ENCODE measurements at regions not wholly inside any gene's neighbourhood (a gene's known extent, or its start where the extent isn't known, plus 50 kb on each side); places are given as distances from the start of the nearest gene placed in this dataset.
A peak's percentile ranks its signal among the peaks of the same experiment; 100 is the strongest.

DNA sequence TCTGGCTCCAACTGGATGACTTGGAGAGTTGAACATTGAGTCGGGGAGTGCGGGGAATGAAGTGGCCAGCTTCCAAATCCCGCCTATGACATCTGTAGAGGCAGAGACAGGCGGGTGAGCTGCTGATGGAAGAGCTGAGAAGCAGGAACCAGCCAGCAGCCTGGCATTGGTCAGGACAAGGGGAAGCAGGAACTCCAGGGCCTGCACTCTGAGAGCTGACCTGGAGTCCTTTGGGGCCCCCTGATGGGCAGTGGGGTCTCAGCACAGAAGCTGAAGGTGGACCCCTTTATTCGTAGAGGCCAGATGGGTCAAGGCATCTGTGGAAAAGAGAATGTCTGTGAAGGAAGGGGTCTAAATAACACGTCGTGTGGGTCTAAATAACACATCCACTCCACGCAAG lies 57.0 kb downstream of the SEC61G start:
- DNase-seq, result no peak

DNA sequence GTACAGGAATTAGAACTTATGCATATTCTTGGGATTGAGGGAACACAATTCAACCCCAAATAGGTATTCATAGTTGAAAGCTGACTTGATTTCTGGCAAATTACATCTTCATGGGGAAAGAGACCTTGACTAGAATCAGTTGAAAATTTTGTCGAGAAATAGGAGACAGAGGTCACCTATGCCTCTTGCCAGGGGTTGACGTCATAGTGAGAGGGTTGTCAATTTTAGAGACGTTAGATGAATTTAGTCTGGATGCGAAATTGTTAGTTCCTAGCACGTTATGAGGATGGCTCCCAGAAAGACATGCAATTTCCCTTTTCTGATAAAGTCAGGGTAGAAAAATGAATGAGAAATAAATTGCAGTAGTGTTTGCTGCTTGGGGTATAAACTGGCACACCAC lies 59.3 kb downstream of the SEC61G start:
- no peak for DNase-seq

DNA sequence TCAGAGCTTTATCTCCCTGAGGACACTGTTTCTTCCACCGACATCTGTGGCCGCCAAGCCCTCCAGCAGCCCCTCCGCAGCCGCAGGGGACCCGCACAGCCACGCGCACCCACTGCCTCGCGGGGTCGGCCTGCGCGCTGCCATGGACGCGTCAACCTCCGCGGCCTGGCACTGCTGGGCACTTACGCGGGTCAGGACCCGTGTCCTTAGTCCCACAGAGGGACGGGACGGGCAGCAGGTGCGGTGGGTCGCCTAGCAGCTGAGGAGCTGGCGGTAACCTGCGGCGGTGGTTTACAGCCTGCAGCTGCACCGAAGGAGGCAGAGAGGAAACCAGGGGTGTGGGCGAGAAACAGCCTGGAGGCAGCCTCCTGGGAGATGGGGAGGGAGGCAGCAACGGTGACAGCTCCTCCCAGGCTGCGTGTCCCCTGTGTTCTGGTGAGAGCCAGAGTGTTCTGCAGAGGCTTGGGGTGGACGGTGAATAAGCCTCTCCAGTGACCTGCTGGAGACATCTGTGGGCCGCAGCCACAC lies 61.3 kb downstream of the SEC61G start:
- no peak for DNase-seq

DNA sequence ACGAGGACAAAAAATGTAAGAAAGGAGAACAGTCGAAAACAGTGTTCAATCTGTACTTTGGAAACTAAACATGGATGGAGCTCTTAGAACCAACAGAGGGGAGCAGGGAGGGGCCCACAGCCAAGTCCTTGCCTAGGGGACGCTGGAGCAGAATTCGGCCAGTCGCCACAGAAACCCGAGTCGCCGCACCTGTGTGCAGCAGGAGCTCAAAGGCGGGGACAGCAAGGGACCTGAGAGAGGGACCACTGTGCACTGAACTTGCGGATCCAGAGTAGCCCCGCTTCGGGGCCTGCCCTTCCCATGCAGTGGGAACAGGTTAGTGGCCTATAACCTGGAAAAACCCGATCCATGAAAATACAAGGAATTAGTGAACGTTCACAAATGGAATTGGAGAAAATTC lies 68.1 kb downstream of the SEC61G start:
- no peak for DNase-seq

DNA sequence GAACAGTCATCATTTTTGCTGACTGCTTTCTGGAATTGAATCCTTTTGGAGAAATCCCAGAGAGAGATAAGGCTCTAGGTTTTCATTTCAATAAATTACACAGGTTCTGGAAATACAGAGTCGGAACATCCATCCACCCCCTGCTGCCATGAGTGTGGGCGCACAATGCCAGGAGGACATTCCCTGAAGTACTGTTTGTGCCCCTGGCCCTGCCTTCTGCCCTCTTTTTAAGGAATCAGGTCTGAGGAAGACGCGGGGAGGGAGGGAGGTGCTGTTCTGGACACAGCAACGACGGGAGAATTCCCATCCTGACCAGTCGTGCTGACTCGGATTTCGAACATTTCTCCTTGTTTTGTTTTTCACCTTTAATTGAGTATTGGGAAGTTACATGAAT lies 69.0 kb downstream of the SEC61G start:
- DNase-seq, result no peak

DNA sequence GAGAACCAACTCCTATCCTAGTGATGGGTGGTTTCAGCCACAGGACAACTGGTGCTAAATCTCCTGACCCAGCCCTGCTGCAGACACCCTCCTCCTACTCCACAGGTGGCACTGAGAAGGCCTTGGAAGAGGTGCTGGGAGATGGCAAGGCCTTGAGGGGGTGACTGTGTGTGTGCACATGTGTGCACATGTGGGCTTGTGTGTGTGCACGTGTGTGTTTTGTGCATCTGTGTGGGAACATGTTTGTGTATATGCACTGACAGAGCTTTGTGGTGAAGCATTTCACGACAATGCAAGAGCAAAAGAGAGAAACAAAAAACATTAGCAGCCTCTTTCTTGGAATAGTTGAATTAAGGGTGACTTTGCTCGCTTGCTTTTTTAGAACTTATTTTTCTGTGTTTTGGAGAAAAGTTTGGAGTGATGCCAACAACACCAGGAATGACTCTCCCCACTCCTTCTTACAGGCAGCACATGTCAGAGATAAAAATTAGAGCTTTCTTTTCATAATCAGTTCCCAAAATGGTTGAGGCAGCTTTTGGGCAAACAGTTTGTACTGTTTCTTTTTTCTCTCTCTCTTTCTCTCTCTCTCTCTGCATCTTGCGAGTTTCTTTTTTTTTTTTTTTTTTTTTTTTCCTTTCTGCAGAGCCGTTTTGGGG lies 69.5 kb downstream of the SEC61G start:
- DNase-seq, result no peak

DNA sequence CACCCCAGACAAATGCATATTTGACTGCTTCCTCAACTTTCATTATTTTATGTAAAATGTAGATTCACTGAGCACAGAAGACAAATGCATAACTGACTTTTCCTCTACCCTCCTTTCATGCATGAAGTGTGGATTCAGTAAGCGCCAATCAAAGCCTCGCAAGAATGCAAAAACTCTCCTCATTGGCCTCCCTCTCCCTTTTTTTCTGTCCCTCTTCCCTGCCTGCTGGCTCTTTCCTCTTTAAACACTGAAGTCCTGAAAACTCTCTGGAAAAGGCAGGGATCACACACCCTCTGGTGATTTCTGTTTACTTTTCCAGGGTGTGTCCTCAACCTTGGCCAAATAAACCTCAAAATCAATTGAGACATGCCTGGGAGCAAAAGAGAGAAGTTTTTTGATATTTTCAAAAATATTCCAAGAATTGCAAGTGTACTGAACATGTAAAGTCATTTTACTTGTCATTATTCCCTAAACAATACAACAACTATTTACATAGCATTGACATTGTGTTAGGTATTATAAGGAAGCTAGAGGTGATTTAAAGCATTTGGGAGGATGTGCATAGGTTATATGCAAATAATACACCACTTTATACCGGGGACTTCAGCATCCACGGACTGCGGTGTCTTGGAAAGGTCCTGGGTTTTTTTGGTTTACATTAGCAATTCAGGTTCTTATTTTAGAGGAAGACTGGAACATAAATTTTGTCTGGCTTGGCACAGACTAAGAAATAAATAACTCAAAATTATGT lies 71.4 kb downstream of the SEC61G start:
- DNase-seq, result no peak

DNA sequence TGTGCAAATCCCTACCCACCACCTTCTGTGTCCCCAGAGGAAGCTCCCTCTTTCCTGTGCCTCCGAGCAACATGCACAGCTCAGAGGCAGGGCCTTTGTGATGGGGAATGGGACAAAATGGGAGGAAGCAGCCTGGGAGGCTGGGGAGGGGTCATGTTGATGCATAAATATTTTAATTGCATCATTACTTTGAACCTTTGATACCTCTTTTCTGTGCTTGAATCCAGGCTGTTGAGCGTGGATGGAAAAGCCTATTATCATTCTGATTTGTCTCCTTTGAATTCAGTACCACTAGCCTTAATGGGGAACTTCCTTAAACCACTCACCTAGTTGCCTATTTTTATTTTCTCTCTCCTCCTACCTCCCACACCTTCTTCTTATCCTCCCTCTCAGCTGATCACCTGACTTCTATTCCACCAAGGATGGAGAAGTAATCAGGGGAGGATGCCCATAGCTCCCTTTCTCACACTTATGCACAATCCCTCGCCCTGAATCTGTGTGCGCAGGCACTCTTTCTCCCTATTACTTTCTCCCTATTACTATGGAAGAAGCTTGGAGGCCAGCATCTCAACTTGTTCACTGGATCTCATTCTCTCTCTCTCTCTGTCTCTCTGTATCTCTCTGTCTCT lies 78.5 kb downstream of the SEC61G start:
- DNase-seq, result no peak

DNA sequence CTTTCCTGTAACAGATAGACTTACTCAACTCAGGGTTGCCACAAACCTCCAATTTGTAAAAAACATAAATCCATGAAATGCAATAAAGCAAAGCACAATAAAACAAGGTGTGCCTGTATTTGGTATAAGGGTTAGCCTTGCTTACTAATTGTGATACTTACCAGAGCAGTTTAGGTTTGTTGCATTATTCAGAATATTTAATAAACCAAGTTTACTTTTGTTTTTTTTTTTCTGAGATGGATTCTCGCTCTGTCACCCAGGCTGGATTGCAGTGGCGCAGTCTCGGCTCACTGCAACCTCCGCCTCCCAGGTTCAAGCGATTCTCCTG lies 79.6 kb downstream of the SEC61G start:
- DNase-seq, result no peak

DNA sequence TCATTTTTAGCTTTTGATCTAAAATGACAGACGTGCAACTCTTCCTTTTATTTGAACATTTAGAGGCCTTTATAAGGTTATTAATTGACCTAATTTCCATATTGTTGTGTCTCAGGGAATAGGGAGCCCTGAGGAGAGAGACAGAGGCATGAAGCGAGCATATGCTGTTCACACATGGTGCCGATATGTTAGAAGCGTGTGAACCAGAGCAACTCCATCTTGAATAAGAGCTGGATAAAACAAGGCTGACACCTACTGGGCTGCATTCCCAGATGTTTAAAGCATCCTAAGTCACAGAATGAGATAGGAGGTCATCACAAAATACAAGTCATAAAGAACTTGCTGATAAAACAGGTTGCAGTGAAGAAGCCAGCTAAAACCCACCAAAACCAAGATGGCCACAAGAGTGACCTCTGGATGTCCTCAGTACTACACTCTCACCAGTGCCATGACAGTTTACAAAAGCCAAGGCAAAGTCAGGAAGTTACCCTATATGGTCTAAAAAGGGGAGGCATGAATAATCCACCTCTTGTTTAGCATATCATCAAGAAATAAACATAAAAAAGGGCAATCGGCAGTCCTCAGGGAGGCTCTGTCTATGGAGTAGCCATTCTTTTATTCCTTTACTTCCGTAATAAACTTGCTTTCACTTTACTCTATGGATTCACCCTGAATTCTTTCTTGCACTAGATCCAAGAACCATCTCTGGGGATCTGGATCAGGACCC lies 80.1 kb downstream of the SEC61G start:
- no peak for DNase-seq

DNA sequence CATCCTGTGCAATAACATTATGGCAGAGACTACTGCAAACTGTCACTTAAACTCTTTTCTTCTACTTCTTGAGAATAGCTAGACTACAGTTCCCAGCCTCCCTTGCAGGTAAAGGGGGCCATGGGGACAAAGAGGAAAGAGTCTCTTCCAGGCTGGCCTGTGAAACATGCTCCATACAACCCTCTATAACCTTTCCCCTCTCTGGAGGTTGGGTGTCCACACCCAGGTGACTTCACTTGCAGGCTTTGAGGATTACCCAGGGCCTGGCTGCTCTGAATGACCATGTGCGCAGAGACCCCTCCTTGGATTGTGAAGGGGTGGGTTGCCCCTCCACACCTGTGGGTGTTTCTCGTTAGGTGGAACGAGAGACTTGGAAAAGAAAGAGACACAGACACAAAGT lies 84.1 kb downstream of the SEC61G start:
- DNase-seq, result no peak

DNA sequence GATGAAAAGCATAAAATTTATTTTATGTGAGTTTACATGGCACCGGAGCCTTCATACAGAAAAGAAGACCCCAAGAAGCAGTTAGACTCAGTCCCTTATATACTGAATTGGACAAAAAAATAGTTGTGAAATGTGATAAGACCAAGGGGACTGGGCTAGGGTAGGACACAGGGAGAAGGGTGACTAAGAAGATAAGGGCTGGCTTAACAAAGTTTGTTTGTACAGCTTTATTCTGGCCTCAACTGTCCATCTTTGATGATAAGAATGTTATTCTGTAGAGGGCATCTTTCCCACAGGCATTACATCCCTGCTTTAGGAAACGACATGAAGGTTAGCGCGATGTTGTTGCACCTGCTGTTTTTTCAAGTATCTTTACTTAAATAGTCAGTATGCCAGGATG lies 86.5 kb downstream of the SEC61G start:
- no peak for DNase-seq

DNA sequence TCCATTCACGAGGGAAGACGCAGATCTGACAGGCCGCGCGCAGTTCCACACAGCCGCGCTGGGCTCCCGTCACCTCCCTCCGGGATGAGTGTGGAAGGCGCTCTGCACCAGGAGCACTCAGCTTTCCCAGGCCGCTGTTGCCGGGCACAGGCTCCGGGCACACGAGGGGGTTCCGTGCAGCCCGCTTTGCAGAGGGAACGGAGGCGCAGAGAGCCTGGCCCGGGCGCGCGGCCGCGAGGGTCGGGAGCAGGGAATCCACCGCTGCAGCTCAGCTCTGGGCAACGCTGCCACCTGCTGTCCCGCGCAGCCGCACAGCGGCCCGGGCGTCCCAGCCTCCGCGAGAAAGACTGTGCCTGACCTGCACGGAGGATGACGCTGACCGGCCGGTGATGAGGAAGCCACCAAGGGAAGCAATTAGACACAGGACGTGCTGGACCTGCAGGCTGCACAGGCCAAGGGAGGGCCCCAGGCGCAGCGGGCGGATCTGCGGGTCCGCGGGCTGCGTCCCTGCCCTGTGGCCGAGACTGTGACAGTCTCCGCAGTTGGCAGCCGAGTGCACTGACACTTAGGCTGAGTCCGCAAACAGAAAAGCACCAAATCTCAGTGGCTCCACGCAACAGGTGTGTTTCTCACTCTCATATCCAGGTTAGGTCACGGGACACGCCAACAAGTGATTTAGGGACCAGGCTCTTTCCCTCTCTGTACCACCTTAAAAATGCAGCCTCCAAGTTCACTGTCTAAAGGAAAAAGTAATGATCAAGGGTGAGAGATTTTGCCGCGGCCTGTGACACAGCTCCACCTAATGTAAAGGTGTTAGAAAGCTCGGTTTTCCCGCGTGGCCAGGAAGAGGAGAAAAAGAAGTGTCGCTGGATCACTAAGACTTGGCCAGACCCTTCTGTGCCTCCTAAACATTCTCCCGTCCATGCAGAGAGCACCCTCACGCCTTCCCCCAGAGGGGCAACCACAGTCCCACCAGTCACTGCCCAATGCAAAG lies 94.5 kb downstream of the SEC61G start:
- DNase-seq, result peak; percentile 61

DNA sequence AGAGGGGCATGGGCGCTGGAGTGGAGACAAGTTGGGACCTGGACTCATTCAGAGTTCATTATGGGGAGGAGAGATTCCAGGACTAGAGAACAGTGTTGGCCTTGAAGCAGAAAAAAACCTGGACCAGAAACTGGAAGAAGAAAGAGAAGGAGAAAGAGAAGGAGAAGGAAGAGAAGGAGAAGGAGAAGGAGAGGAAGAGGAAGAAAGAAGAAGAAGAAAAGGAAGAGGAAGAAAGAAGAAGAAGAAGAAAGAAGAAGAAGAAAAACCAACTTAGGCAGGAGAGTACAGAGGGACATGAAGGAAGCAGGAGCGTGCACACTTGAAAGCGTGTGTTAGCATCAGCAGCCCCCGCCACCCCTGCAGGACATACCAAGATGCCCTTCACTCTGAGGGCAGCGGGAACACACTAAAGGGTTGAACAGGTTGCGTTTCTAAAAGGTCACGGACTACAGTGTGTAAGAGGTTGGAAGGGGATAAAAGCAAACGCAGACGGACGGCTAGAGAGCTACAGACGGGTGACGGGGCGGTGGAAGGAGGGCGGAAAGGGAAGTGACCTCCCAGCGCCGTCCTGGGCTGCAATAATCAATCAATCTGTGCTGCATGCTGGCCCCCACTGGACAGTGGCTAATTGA lies 95.3 kb downstream of the SEC61G start:
- DNase-seq, result no peak

DNA sequence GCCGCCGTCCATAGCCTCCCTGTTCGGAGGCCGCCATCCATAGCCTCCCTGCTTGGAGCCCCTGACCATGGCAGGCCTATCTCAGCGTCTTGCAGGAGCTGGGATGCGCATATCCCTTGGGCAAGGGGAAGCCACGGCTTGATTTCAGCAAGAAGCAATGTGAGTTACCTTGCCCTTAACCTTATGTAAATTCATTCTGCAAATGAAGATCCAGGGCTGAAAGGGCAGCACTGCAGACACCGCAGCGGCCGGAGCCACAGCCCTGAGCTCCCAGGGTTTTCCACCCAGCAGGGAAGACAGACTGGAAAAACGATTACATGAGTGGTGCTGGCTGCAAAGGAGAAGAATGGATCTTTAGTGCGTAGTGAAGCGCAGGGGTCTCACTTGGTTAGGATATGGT lies 95.8 kb downstream of the SEC61G start:
- no peak for DNase-seq

DNA sequence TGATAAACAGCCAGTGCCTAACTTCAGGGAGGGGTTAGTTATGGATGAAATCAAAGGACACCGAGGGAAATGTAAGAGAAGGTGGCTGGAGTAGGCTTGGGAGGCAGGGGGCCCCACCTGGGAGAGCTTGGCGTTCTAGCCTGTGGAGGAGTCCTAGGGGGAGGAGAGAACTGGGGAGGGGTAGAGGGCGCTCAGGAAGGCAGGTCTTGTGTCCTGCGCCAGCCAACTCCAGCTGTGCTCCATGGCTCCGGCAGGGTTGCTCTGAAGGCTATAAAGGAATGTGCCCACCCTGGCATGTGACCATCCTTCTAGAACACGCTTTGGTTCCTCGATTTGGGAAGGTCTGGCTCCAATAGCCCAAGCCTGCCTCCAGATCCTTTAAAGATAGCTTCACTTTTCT lies 96.3 kb downstream of the SEC61G start:
- DNase-seq, result no peak

DNA sequence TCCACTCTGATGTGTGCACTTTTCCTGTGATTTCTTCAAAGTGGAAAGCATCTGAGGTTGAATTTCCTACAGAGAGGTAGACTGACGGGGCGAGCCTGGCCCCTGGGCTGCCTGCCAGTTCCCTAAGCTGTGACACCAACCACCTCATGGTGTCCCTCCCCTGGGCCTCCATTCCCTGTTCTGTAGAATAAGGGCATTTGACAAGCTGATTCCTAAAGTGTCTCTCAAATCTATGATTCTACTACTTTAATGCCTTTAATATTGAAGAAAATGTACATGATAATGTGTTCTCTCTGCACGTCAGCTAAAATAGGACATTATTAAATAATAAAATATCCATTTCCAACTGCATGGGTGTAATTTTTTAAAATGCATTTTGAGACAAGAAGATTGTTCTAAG lies 105.1 kb downstream of the SEC61G start:
- no peak for DNase-seq

DNA sequence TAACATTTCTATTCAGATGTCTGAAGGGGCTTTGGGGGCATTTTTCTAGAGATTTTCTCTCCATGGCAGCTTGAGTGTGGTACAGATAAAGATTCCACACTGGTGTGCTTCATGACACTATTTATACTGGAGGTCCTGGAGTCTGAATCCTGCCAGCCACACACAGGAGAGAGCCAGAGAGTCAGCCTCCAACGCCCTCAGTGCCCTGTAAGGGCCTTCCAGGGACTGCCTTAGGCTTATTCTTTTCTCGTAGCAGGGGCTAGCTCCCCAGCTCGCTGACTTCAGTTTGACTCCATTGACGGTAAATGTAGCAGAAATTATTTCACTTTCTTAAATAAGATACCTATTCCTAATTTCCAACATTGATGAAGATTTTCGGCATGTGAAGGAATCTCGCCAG lies 100.9 kb downstream of the VSTM2A start:
- no peak for DNase-seq

DNA sequence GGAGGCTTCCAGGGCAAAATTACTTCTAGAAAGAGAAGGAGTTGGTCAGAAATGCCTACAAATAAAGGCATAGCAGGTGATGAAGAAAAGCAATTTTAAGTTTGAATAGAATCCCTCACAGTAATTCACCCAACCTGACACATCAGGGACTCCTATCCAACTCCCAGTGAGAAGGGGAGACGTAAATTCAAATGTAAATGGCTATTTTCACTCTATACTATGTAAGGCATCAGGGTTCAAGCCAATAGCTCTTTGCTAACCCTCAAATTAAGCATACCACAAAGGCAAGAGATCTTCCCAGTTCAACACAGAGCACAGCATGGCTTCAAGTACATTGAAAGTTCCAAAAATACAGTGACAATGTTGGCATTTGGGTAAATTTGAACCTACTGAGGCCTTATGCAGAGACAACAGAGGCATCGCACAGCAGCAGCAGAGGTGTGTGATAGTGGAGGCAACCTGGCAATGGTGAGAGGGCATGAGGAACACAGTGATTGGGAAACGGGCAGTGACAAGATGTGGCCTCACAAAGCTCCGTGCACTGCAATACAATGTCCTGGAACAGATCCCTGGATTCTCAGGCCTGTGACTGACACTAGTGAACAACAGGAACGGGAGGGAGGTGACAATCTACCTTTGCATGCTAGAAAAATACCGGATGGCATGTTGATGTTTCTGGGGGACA lies 95.7 kb downstream of the VSTM2A start:
- DNase-seq, result no peak

DNA sequence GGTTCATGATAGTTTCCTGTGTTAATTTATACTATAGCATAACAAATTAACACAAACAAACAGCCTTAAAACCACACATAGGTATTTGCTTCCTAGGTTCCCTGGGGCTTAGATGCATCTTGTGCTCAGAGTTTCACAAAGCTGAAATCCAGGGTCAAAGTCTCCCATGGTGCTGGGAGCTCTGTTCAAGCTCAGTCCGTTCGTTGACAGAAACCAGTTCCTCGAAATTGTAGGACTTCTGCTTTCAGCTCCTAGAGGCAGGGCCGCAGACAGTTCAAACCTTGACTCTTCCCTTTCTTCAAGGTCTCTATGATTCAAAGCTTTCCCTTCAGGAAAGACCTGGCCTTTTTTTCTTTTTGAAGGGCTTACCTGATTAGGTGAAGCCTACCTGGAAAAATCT lies 90.5 kb downstream of the VSTM2A start:
- no peak for DNase-seq

DNA sequence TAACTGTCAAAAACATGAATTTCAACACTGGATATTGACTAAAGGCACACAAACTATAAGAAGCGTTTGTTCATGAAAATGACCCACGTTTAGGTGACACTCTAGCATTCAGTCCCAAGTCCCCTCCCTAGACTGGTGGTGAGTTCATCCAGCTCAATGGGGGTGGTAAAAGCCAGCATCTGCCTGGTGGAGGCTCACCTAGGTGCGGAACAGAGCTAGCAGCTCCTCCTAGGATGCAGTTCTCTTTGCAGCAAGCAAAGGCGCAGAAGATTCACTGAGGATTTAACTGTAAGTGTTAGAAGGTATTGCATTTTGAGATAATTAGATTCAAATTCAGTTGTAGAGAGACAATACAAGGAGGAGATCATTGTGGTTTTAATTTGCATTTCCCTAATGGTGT lies 87.6 kb downstream of the VSTM2A start:
- no peak for DNase-seq
